B cell (primary cell): ENCODE measurements at regions not wholly inside any gene's neighbourhood (a gene's known extent, or its start where the extent isn't known, plus 50 kb on each side); places are given as distances from the start of the nearest gene placed in this dataset.

Experiments
- EZH2 ChIP-seq: IDR thresholded peaks from 2 replicates; pipeline ENCODE4 v1.6.1; 2012; ENCODE audit warnings: borderline replicate concordance, low read depth, mild to moderate bottlenecking, moderate library complexity, low read length; ENCODE audit not compliant: insufficient read depth, poor library complexity, severe bottlenecking
- TF ChIP-seq, protein P1 (sequence below): fragments of 200-600 bp; IDR thresholded peaks from one replicate; pipeline ENCODE4 v1.8.0; 2022; ENCODE audit warnings: antibody characterized with exemption, mild to moderate bottlenecking

DNA sequence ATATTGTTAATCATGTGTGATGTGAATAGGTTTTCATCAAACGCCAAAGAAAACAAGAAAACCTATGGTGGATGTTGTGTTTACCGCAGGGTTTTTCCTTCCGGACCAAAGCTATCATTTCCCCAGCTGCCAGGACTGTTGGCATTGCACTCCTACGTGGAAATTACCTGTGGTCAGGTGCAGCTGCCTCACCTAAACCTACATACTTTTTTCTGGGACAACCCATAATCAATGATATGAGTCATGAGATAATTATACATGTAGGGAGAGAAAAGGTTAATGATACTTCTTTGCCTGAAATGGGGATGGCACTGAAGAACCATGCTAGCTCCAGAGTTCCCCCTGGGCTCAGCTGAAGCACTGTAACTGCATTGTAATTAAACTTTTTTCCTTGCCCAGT is 223.6 kb upstream of the SEMA3E start:
- TF ChIP-seq, protein P1, sequence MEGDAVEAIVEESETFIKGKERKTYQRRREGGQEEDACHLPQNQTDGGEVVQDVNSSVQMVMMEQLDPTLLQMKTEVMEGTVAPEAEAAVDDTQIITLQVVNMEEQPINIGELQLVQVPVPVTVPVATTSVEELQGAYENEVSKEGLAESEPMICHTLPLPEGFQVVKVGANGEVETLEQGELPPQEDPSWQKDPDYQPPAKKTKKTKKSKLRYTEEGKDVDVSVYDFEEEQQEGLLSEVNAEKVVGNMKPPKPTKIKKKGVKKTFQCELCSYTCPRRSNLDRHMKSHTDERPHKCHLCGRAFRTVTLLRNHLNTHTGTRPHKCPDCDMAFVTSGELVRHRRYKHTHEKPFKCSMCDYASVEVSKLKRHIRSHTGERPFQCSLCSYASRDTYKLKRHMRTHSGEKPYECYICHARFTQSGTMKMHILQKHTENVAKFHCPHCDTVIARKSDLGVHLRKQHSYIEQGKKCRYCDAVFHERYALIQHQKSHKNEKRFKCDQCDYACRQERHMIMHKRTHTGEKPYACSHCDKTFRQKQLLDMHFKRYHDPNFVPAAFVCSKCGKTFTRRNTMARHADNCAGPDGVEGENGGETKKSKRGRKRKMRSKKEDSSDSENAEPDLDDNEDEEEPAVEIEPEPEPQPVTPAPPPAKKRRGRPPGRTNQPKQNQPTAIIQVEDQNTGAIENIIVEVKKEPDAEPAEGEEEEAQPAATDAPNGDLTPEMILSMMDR: no peak
- no peak for TF ChIP-seq EZH2
